Heart left ventricle (tissue), 16 donors: ENCODE measurements at regions not wholly inside any gene's neighbourhood (a gene's known extent, or its start where the extent isn't known, plus 50 kb on each side); places are given as distances from the start of the nearest gene placed in this dataset.
"Not testable (repeated sequence)": the region's sequence is repeated elsewhere in the genome, so short reads cannot be mapped to it uniquely, and the experiment has no call there.

Source experiments
- ATAC-seq, 4 donors: fragments of 200-7000 bp; cut with Tn5 transposase; one replicate each; pipeline ENCODE4 v1.9.1; 2020 to 2022; ENCODE audit warnings: moderate library complexity in 4 of 4, mild to moderate bottlenecking in 3 of 4, moderate number of reproducible peaks in 1 of 4
- DNase-seq, 5 donors: peaks; one replicate each; pipeline ENCODE4 v3.0.0-alpha.2; 2020
- H3K27ac ChIP-seq, 12 donors: fragments of 200-600 bp; sonication (generic) in 4 of 12; one replicate each; pipeline versions ENCODE4 v1.5.0 to v1.8.0; 2016 to 2022; ENCODE audit warnings: mild to moderate bottlenecking in 2 of 12
- H3K27me3 ChIP-seq, 9 donors: fragments of 200-600 bp; sonication (generic) in 2 of 9; one replicate each; pipeline versions ENCODE4 v1.5.1 to v1.8.0; 2016 to 2022; ENCODE audit warnings: mild to moderate bottlenecking in 3 of 9
- H3K36me3 ChIP-seq, 9 donors: fragments of 200-600 bp; sonication (generic) in 2 of 9; one replicate each; pipeline versions ENCODE4 v1.5.0 to v1.8.0; 2018 to 2022; ENCODE audit warnings: mild to moderate bottlenecking in 2 of 9
- H3K4me1 ChIP-seq, 12 donors: fragments of 200-600 bp; sonication (generic) in 4 of 12; one replicate each; pipeline versions ENCODE4 v1.5.0 to v1.8.0; 2016 to 2022; ENCODE audit warnings: mild to moderate bottlenecking in 3 of 12
- H3K4me3 ChIP-seq, 12 donors: fragments of 200-600 bp; sonication (generic) in 4 of 12; one replicate each; pipeline versions ENCODE4 v1.5.0 to v1.8.0; 2017 to 2022; ENCODE audit warnings: mild to moderate bottlenecking in 9 of 12, moderate library complexity in 4 of 12
- H3K9me3 ChIP-seq, 12 donors: fragments of 200-600 bp; sonication (generic) in 4 of 12; one replicate each; pipeline versions ENCODE4 v1.5.0 to v1.8.0; 2016 to 2022; ENCODE audit warnings: mild to moderate bottlenecking in 1 of 12
- WGBS, 4 donors: extraction: QIAGEN DNeasy Blood & Tissue Kit in 2 of 4; methylation state at CpG; one replicate each; pipeline versions ENCODE4 v1.1.5 to v1.1.7; 2013 to 2018; 5-methylcytosine and 5-hydroxymethylcytosine counted together
- intact Hi-C, 10 donors: fragments of 100-400 bp; cut with DNase I; formaldehyde crosslinking; loops; one replicate each; pipeline versions ENCODE4 v1.11.1 to v1.14.2; 2022
- donor health status: ischemic (EF 13 %, LVEDD 7.1; RV severe dilation, severe dysfunction).
- donor health status: healthy with polysubstance abuse.
- donor health status: DM: no; HTN: yes; CAD: no.
- donor health status: DM: no; HTN: no; CAD: no.
- donor health status: ischemic (EF 25% LVEDD 6.9; RV normal size, moderate dysfunction).
- donor health status: ischemic (EF 25% LVEDD 5.7; RV mildly dilated, moderate dysfunction).
- donor health status: healthy.
- donor health status: DM: yes; HTN: yes; CAD: no.
- donor health status: ischemic (EF 35%, LVEDD 5.7; RV mildly dilated, moderate dysfunction).
- donor health status: nonischemic (EF 11% LVEDD 7.7; RV severe dilation, severe dysfunction).
- donor health status: DM: yes; HTN: yes; CAD: no.
- donor health status: PGD.
- donor health status: ischemic (EF 29% LVEDD 5.4; RV normal size, mild dysfunction).
- donor health status: nonischemic (EF 23%, LVEDD 6.1; RV moderate dilation, normal function).

DNA sequence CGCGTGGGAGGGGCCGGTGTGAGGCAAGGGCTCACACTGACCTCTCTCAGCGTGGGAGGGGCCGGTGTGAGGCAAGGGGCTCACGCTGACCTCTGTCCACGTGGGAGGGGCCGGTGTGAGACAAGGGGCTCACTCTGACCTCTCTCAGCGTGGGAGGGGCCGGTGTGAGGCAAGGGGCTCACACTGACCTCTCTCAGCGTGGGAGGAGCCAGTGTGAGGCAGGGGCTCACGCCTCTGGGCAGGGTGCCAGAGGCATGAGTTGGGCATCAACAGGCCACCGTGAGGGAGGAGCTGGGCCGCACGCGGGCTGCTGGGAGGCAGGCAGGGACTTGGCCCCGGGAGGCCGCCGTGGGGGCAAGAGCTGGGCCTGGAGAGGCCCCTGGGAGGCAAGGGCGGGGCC lies 91.0 kb downstream of the PLPP2 start:
- intact Hi-C loops, ATAC-seq, H3K4me1 ChIP-seq, H3K4me3 ChIP-seq, H3K9me3 ChIP-seq, H3K27ac ChIP-seq, H3K27me3 ChIP-seq, H3K36me3 ChIP-seq: not testable (repeated sequence)
- 94 to 95% methylated on average over 9 of the region's 20 CpGs; no CpG with 5 or more reads in 2 of the 4 donors for WGBS, 4 donors
- peak in 2 of 5 donors; percentile 1 to 7 for DNase-seq
